GM18858 (cell line): ENCODE measurements at regions not wholly inside any gene's neighbourhood (a gene's known extent, or its start where the extent isn't known, plus 50 kb on each side); places are given as distances from the start of the nearest gene placed in this dataset.
"Not testable (repeated sequence)": the region's sequence is repeated elsewhere in the genome, so short reads cannot be mapped to it uniquely, and the experiment has no call there.

Experiments used
- ATAC-seq: cut with Tn5 transposase; IDR thresholded peaks from one replicate; pipeline ENCODE4 v1.9.1; 2021; ENCODE audit not compliant: unreplicated experiment

GRCh38 chr17:70320673-70321345, 151.5 kb downstream of the KCNJ2 start:
- no peak for ATAC-seq

- no peak for ATAC-seq
Observed at GRCh38 chr17:70321352-70321751, 152.0 kb downstream of the KCNJ2 start.

GRCh38 chr17:70323269-70323668, 153.9 kb downstream of the KCNJ2 start:
- ATAC-seq: no peak

- ATAC-seq: no peak
Observed at GRCh38 chr17:70324031-70324430, 154.7 kb downstream of the KCNJ2 start.

- no peak for ATAC-seq
Observed at GRCh38 chr17:70327279-70327678, 157.9 kb downstream of the KCNJ2 start.

- no peak for ATAC-seq
Observed at GRCh38 chr17:70327723-70328122, 158.4 kb downstream of the KCNJ2 start.

- no peak for ATAC-seq
Observed at GRCh38 chr17:70329721-70330120, 160.4 kb downstream of the KCNJ2 start.

- not testable (repeated sequence) for ATAC-seq
Observed at GRCh38 chr17:70331066-70331465, 161.7 kb downstream of the KCNJ2 start.

GRCh38 chr17:70332356-70333210, 163.3 kb downstream of the KCNJ2 start:
- ATAC-seq: no peak

- no peak for ATAC-seq
Observed at GRCh38 chr17:70336411-70336810, 167.1 kb downstream of the KCNJ2 start.

- no peak for ATAC-seq
Observed at GRCh38 chr17:70338946-70339354, 169.6 kb downstream of the KCNJ2 start.

GRCh38 chr17:70343114-70343513, 173.8 kb downstream of the KCNJ2 start:
- ATAC-seq: no peak

- ATAC-seq: no peak
Observed at GRCh38 chr17:70344386-70345060, 175.2 kb downstream of the KCNJ2 start.

- no peak for ATAC-seq
Observed at GRCh38 chr17:70345061-70345460, 175.7 kb downstream of the KCNJ2 start.

- ATAC-seq: no peak
Observed at GRCh38 chr17:70352834-70353233, 183.5 kb downstream of the KCNJ2 start.

- ATAC-seq: no peak
Observed at GRCh38 chr17:70353408-70354092, 184.2 kb downstream of the KCNJ2 start.

GRCh38 chr17:70355185-70355584, 185.9 kb downstream of the KCNJ2 start:
- no peak for ATAC-seq

GRCh38 chr17:70357190-70357589, 187.9 kb downstream of the KCNJ2 start:
- no peak for ATAC-seq

GRCh38 chr17:70365091-70365583, 195.8 kb downstream of the KCNJ2 start:
- peak; percentile 86 for ATAC-seq

GRCh38 chr17:70366386-70366785, 197.1 kb downstream of the KCNJ2 start:
- no peak for ATAC-seq

GRCh38 chr17:70368011-70368410, 198.7 kb downstream of the KCNJ2 start:
- no peak for ATAC-seq
